ENCODE measurements at regions not wholly inside any gene's neighbourhood (a gene's known extent, or its start where the extent isn't known, plus 50 kb on each side); places are given as distances from the start of the nearest gene placed in this dataset.

GRCh38 chr5:100749771-100750284 lies 153.3 kb downstream of the ST8SIA4 start:
- TF ChIP-seq, protein P1, sequence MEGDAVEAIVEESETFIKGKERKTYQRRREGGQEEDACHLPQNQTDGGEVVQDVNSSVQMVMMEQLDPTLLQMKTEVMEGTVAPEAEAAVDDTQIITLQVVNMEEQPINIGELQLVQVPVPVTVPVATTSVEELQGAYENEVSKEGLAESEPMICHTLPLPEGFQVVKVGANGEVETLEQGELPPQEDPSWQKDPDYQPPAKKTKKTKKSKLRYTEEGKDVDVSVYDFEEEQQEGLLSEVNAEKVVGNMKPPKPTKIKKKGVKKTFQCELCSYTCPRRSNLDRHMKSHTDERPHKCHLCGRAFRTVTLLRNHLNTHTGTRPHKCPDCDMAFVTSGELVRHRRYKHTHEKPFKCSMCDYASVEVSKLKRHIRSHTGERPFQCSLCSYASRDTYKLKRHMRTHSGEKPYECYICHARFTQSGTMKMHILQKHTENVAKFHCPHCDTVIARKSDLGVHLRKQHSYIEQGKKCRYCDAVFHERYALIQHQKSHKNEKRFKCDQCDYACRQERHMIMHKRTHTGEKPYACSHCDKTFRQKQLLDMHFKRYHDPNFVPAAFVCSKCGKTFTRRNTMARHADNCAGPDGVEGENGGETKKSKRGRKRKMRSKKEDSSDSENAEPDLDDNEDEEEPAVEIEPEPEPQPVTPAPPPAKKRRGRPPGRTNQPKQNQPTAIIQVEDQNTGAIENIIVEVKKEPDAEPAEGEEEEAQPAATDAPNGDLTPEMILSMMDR (IDR thresholded peaks at IDR 0.05) = no peak
- TF ChIP-seq POLR2A (IDR thresholded peaks at IDR 0.05) (no peak), EP300 (IDR thresholded peaks at IDR 0.05) (no peak), POLR2AphosphoS5 (IDR thresholded peaks at IDR 0.05) (no peak)
